ENCODE measurements at regions not wholly inside any gene's neighbourhood (a gene's known extent, or its start where the extent isn't known, plus 50 kb on each side); places are given as distances from the start of the nearest gene placed in this dataset.

DNA sequence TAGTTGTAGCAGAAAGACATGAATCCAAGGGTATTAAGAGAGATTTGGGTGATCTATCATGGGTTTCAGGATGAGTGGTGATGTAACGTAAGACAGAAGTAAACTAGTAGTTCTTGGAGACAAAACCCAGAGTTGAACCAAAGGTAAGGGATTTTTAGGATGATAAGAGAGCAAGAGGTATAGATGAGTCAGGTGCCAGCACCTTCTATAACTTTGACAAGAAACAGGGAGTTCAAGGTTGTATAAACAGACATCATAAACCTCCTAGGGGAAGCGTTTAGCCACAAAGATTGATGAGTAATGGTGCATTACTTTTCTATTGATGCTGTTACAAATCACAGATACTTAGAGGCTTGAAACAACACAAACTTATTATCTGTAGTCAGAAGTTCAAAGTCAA is 447.3 kb upstream of the ARHGEF26 start:
- TF ChIP-seq, protein P1, sequence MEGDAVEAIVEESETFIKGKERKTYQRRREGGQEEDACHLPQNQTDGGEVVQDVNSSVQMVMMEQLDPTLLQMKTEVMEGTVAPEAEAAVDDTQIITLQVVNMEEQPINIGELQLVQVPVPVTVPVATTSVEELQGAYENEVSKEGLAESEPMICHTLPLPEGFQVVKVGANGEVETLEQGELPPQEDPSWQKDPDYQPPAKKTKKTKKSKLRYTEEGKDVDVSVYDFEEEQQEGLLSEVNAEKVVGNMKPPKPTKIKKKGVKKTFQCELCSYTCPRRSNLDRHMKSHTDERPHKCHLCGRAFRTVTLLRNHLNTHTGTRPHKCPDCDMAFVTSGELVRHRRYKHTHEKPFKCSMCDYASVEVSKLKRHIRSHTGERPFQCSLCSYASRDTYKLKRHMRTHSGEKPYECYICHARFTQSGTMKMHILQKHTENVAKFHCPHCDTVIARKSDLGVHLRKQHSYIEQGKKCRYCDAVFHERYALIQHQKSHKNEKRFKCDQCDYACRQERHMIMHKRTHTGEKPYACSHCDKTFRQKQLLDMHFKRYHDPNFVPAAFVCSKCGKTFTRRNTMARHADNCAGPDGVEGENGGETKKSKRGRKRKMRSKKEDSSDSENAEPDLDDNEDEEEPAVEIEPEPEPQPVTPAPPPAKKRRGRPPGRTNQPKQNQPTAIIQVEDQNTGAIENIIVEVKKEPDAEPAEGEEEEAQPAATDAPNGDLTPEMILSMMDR (IDR thresholded peaks at IDR 0.05; ENCODE audit: low read depth, low read length, poor library complexity, severe bottlenecking): no peak
- TF ChIP-seq EZH2phosphoT487 (IDR thresholded peaks at IDR 0.05; ENCODE audit: borderline replicate concordance, low read length): no peak
